SK-N-SH (cell line): ENCODE measurements at regions not wholly inside any gene's neighbourhood (a gene's known extent, or its start where the extent isn't known, plus 50 kb on each side); places are given as distances from the start of the nearest gene placed in this dataset.

Experiments
- CTCF ChIA-PET: fragments of 300-600, 350-600 bp; formaldehyde crosslinking; extraction: SDS; loops from one replicate; lab custom pipeline; 2021; lab: Yijun Ruan, JAX
- POLR2A ChIA-PET: fragments of 350-600 bp; sonication (Branson Sonifier 250); formaldehyde crosslinking; extraction: SDS; loops from one replicate; lab custom pipeline; 2020; ENCODE audit warnings: antibody characterized with exemption, inconsistent platforms; lab: Yijun Ruan, JAX
- DNase-seq: peaks from one replicate; pipeline ENCODE4 v3.0.0; 2012
- H2AFZ ChIP-seq: fragments of 200-600 bp; sonication (generic); 2 replicates; pipeline ENCODE4 v1.8.1; 2016; ENCODE audit warnings: antibody characterized with exemption, mild to moderate bottlenecking, low read depth
- H3F3A ChIP-seq: fragments of 200-600 bp; sonication (generic); replicated peaks from 2 replicates; pipeline ENCODE3; 2016; ENCODE audit warnings: antibody characterized with exemption, mild to moderate bottlenecking; ENCODE audit not compliant: insufficient read depth
- H3K27ac ChIP-seq, 2 experiments: fragments of 200-500 bp in 1 of 2; fragments of 200-600 bp in 1 of 2; sonication (Bioruptor generic) in 1 of 2; sonication (generic), shearing (Covaris generic) in 1 of 2; 2 replicates each; pipeline versions ENCODE4 v1.5.1 to v1.6.1; 2014 to 2016; ENCODE audit warnings: low read depth in 2 of 2, inconsistent platforms in 1 of 2, low read length in 1 of 2, mild to moderate bottlenecking in 1 of 2, mixed read lengths in 1 of 2
- H3K27me3 ChIP-seq: fragments of 200-600 bp; sonication (generic), shearing (Covaris generic); 2 replicates; pipeline ENCODE4 v1.6.1; 2016; ENCODE audit warnings: mixed run types; ENCODE audit not compliant: insufficient read depth
- H3K36me3 ChIP-seq, 2 experiments: fragments of 200-500 bp in 1 of 2; fragments of 200-600 bp in 1 of 2; sonication (Bioruptor generic) in 1 of 2; sonication (generic) in 1 of 2; replicated peaks in 1 of 2; 2 replicates each; pipeline versions ENCODE3 to v1.5.1; 2014 to 2016; ENCODE audit warnings: low read length in 1 of 2, mild to moderate bottlenecking in 1 of 2; ENCODE audit not compliant: insufficient read depth in 2 of 2, control insufficient read depth in 1 of 2
- H3K4me1 ChIP-seq, 2 experiments: fragments of 200-500 bp in 1 of 2; fragments of 200-600 bp in 1 of 2; sonication (Bioruptor generic) in 1 of 2; sonication (generic), shearing (Covaris generic) in 1 of 2; 2 replicates each; pipeline versions ENCODE4 v1.5.1 to v1.6.1; 2014 to 2016; ENCODE audit warnings: low read depth in 1 of 2, low read length in 1 of 2, mixed run types in 1 of 2; ENCODE audit not compliant: insufficient read depth in 2 of 2, control insufficient read depth in 1 of 2
- H3K4me2 ChIP-seq: fragments of 200-600 bp; sonication (generic), shearing (Covaris generic); 2 replicates; pipeline ENCODE4 v1.6.1; 2017; ENCODE audit warnings: mixed run types
- H3K4me3 ChIP-seq, 2 experiments: fragments of 200-500 bp in 1 of 2; fragments of 200-600 bp in 1 of 2; sonication (Bioruptor generic) in 1 of 2; sonication (generic), shearing (Covaris generic) in 1 of 2; 2 replicates each; pipeline versions ENCODE4 v1.5.1 to v1.8.1; 2014 to 2016; ENCODE audit warnings: low read depth in 2 of 2, inconsistent platforms in 1 of 2, low read length in 1 of 2, mild to moderate bottlenecking in 1 of 2, mixed read lengths in 1 of 2, moderate library complexity in 1 of 2
- H3K79me2 ChIP-seq: fragments of 200-600 bp; sonication (generic); 2 replicates; pipeline ENCODE4 v1.8.1; 2017; ENCODE audit warnings: mild to moderate bottlenecking; ENCODE audit not compliant: insufficient read depth
- H3K9ac ChIP-seq: fragments of 200-600 bp; sonication (generic); 2 replicates; pipeline ENCODE4 v1.6.1; 2017; ENCODE audit warnings: mixed run types
- H3K9me2 ChIP-seq: fragments of 200-600 bp; sonication (generic); 2 replicates; pipeline ENCODE4 v1.6.1; 2017; ENCODE audit warnings: mixed run types
- H3K9me3 ChIP-seq: fragments of 200-600 bp; sonication (generic); 2 replicates; pipeline ENCODE4 v1.6.1; 2017; ENCODE audit warnings: mixed run types, mild to moderate bottlenecking, moderate library complexity
- H4K20me1 ChIP-seq: fragments of 200-600 bp; sonication (generic); 2 replicates; pipeline ENCODE4 v1.6.1; 2017; ENCODE audit warnings: mild to moderate bottlenecking, mixed run types; ENCODE audit not compliant: insufficient read depth
- CHD2 ChIP-seq: fragments of 150-350 bp; IDR thresholded peaks from 2 replicates; pipeline ENCODE4 v1.6.1; 2018; ENCODE audit warnings: low read length; ENCODE audit not compliant: partially characterized antibody
- CTCF ChIP-seq: fragments of 200-600 bp; sonication (generic); IDR thresholded peaks from 2 replicates; pipeline ENCODE4 v1.6.1; 2017; ENCODE audit warnings: antibody characterized with exemption, mild to moderate bottlenecking, moderate library complexity
- ELF1 ChIP-seq: IDR thresholded peaks from 2 replicates; pipeline ENCODE4 v1.4.0; 2012
- EZH2phosphoT487 ChIP-seq: fragments of 200-600 bp; sonication (generic); IDR thresholded peaks from 2 replicates; pipeline ENCODE4 v1.6.1; 2017; ENCODE audit warnings: low read depth, mixed run types, mild to moderate bottlenecking, antibody characterized with exemption, moderate library complexity, borderline replicate concordance
- GABPA ChIP-seq: IDR thresholded peaks from 2 replicates; pipeline ENCODE4 v1.4.0; 2012; ENCODE audit warnings: low read depth, mild to moderate bottlenecking
- GATA2 ChIP-seq: sonication (generic); formaldehyde crosslinking; IDR thresholded peaks from 2 replicates; pipeline ENCODE4 v1.5.0; 2020; ENCODE audit warnings: mild to moderate bottlenecking, missing genetic modification reagents
- JUND ChIP-seq: IDR thresholded peaks from 2 replicates; pipeline ENCODE4 v1.4.0; 2012
- MAX ChIP-seq: IDR thresholded peaks from 2 replicates; pipeline ENCODE4 v1.4.0; 2012; ENCODE audit warnings: low read depth
- NFIC ChIP-seq: IDR thresholded peaks from 2 replicates; pipeline ENCODE4 v1.4.0; 2012; ENCODE audit warnings: borderline replicate concordance
- NRF1 ChIP-seq: IDR thresholded peaks from 2 replicates; pipeline ENCODE4 v1.6.1; 2012; ENCODE audit warnings: low read depth, mild to moderate bottlenecking, low read length
- PBX3 ChIP-seq: IDR thresholded peaks from 2 replicates; pipeline ENCODE4; 2012
- RCOR1 ChIP-seq: fragments of 150-350 bp; IDR thresholded peaks from 2 replicates; pipeline ENCODE4 v1.6.1; 2017; ENCODE audit warnings: antibody characterized with exemption, low read length
- REST ChIP-seq: IDR thresholded peaks from 2 replicates; pipeline ENCODE4 v1.6.1; 2012; ENCODE audit warnings: mild to moderate bottlenecking, low read depth, low read length, moderate library complexity
- RXRA ChIP-seq: IDR thresholded peaks from 2 replicates; pipeline ENCODE4 v1.4.0; 2012; ENCODE audit warnings: low read depth, mild to moderate bottlenecking, borderline replicate concordance
- SIN3A ChIP-seq: IDR thresholded peaks from 2 replicates; pipeline ENCODE4 v1.6.1; 2012; ENCODE audit warnings: low read depth, mild to moderate bottlenecking, low read length, moderate library complexity, borderline replicate concordance
- TEAD4 ChIP-seq: IDR thresholded peaks from 2 replicates; pipeline ENCODE4 v1.4.0; 2012; ENCODE audit warnings: mild to moderate bottlenecking, borderline replicate concordance; ENCODE audit not compliant: insufficient read depth
- USF2 ChIP-seq: fragments of 150-350 bp; IDR thresholded peaks from 2 replicates; pipeline ENCODE4 v1.6.1; 2017; ENCODE audit warnings: antibody characterized with exemption, low read length, low read depth, borderline replicate concordance
- WGBS: methylation state at CpG from one replicate; pipeline ENCODE4 v1.1.6; 2017; ENCODE audit warnings: low lambda C conversion rate; 5-methylcytosine and 5-hydroxymethylcytosine counted together

GRCh38 chr7:46524350-46524749 is 603.3 kb upstream of the IGFBP3 start:
- no peak overlapping the region for H3K4me2 ChIP-seq
- CTCF ChIA-PET, result interaction anchor here (0.6 kb wide), 1 partner anchor 235 kb away, joined by 3 read pairs; no protein-coding TSS in a partner anchor
- no peak overlapping the region for H2AFZ ChIP-seq
- no peaks in the 10 kb centered on the region for H3K36me3 ChIP-seq
- no peaks in the 10 kb centered on the region for H3F3A ChIP-seq
- no peaks in the 10 kb centered on the region for H4K20me1 ChIP-seq
- POLR2A ChIA-PET, result no interaction called here
- no peak overlapping the region for H3K27ac ChIP-seq
- TF ChIP-seq SIN3A (no peak), USF2 (no peak), GATA2 (no peak)
- H3K9ac ChIP-seq, result no peak overlapping the region
- H3K27me3 ChIP-seq, result no peaks in the 10 kb centered on the region
- DNase-seq, result no peak
- no peak overlapping the region for H3K4me3 ChIP-seq
- no peaks in the 10 kb centered on the region for H3K4me1 ChIP-seq
- H3K9me2 ChIP-seq, result no peaks in the 10 kb centered on the region
- H3K79me2 ChIP-seq, result no peaks in the 10 kb centered on the region
- peaks cover 7% of the 10 kb centered on the region; the same call in 1 of the 2 replicates for H3K9me3 ChIP-seq

GRCh38 chr7:46522354-46522906 is 601.4 kb upstream of the IGFBP3 start:
- WGBS, result 53% methylated on average over 8 of the region's 8 CpGs
- Histone ChIP-seq H4K20me1 (no peaks in the 10 kb centered on the region), H3K9me2 (no peaks in the 10 kb centered on the region), H3F3A (no peaks in the 10 kb centered on the region), H3K4me1 (no peaks in the 10 kb centered on the region), H3K9ac (no peak overlapping the region), H3K79me2 (no peaks in the 10 kb centered on the region), H3K4me3 (no peak overlapping the region), H2AFZ (no peak overlapping the region), H3K36me3 (no peaks in the 10 kb centered on the region), H3K27ac (no peak overlapping the region), H3K4me2 (no peak overlapping the region), H3K27me3 (no peaks in the 10 kb centered on the region), H3K9me3 (peaks cover 5% of the 10 kb centered on the region; the same call in 1 of the 2 replicates)
- CTCF ChIA-PET, result no interaction called here
- TF ChIP-seq TEAD4 (no peak), ELF1 (no peak), RCOR1 (no peak), USF2 (no peak), CTCF (no peak), NRF1 (no peak), EZH2phosphoT487 (no peak), MAX (no peak), RXRA (no peak), CHD2 (no peak), NFIC (no peak), JUND (no peak), GABPA (no peak), REST (no peak), PBX3 (no peak)
- POLR2A ChIA-PET, result no interaction called here
- no peak for DNase-seq
